ENCODE measurements at regions not wholly inside any gene's neighbourhood (a gene's known extent, or its start where the extent isn't known, plus 50 kb on each side); places are given as distances from the start of the nearest gene placed in this dataset.
"Not testable (repeated sequence)": the region's sequence is repeated elsewhere in the genome, so short reads cannot be mapped to it uniquely, and the experiment has no call there.

GRCh38 chr13:22789027-22789593, 391.7 kb upstream of the SGCG start:
- DNase-seq: no peak

- no peak for DNase-seq
Observed at GRCh38 chr13:22789916-22790315, 390.9 kb upstream of the SGCG start.

- no peak for DNase-seq
Observed at GRCh38 chr13:22793598-22794134, 387.1 kb upstream of the SGCG start.

- peak; percentile 29 for DNase-seq
Observed at GRCh38 chr13:22800526-22801401, 380.0 kb upstream of the SGCG start.

GRCh38 chr13:22801402-22802003, 379.3 kb upstream of the SGCG start:
- DNase-seq: no peak

GRCh38 chr13:22812793-22813192, 368.0 kb upstream of the SGCG start:
- DNase-seq: no peak

GRCh38 chr13:22813531-22814377, 367.0 kb upstream of the SGCG start:
- DNase-seq: not testable (repeated sequence)

GRCh38 chr13:22814433-22814832, 366.3 kb upstream of the SGCG start:
- DNase-seq: not testable (repeated sequence)

GRCh38 chr13:22821589-22821988, 359.2 kb upstream of the SGCG start:
- no peak for DNase-seq

GRCh38 chr13:22825186-22825585, 355.6 kb upstream of the SGCG start:
- DNase-seq: no peak

- DNase-seq: no peak
Observed at GRCh38 chr13:22828081-22828480, 352.7 kb upstream of the SGCG start.

- no peak for DNase-seq
Observed at GRCh38 chr13:22836475-22836874, 344.3 kb upstream of the SGCG start.

GRCh38 chr13:22837980-22838647, 342.7 kb upstream of the SGCG start:
- DNase-seq: peak; percentile 17

- DNase-seq: no peak
Observed at GRCh38 chr13:22839603-22840530, 340.9 kb upstream of the SGCG start.

GRCh38 chr13:22846551-22846950, 334.2 kb upstream of the SGCG start:
- DNase-seq: no peak

GRCh38 chr13:22848539-22849052, 332.2 kb upstream of the SGCG start:
- DNase-seq: peak; percentile 24

- DNase-seq: no peak
Observed at GRCh38 chr13:22855926-22856325, 324.9 kb upstream of the SGCG start.

- DNase-seq: not testable (repeated sequence)
Observed at GRCh38 chr13:22858980-22859379, 321.8 kb upstream of the SGCG start.

- not testable (repeated sequence) for DNase-seq
Observed at GRCh38 chr13:22859411-22859810, 321.4 kb upstream of the SGCG start.

- no peak for DNase-seq
Observed at GRCh38 chr13:22861958-22862466, 318.8 kb upstream of the SGCG start.

- DNase-seq: no peak
Observed at GRCh38 chr13:22862478-22862877, 318.3 kb upstream of the SGCG start.

Data from femur (tissue), 1 donor.